Endothelial cell (in vitro differentiated cells): ENCODE measurements at regions not wholly inside any gene's neighbourhood (a gene's known extent, or its start where the extent isn't known, plus 50 kb on each side); places are given as distances from the start of the nearest gene placed in this dataset.

Source experiments
- DNase-seq: peaks from one replicate; pipeline ENCODE4 v3.0.0; 2021; ENCODE audit warnings: low spot score
- H3K27ac Mint-ChIP-seq: one replicate; pipeline ENCODE4 v1.8.0; 2021; ENCODE audit warnings: mixed read lengths, inconsistent platforms; ENCODE audit not compliant: unreplicated experiment
- H3K27me3 Mint-ChIP-seq: one replicate; pipeline ENCODE4 v1.8.0; 2021; ENCODE audit warnings: mild to moderate bottlenecking, moderate library complexity, mixed read lengths, inconsistent platforms; ENCODE audit not compliant: unreplicated experiment
- H3K36me3 Mint-ChIP-seq: one replicate; pipeline ENCODE4 v1.8.0; 2021; ENCODE audit warnings: mild to moderate bottlenecking, low read depth, mixed read lengths, inconsistent platforms; ENCODE audit not compliant: unreplicated experiment
- H3K4me1 Mint-ChIP-seq: one replicate; pipeline ENCODE4 v1.8.0; 2021; ENCODE audit warnings: mild to moderate bottlenecking, mixed read lengths, inconsistent platforms; ENCODE audit not compliant: unreplicated experiment
- H3K4me3 Mint-ChIP-seq: one replicate; pipeline ENCODE4 v1.8.0; 2021; ENCODE audit warnings: mild to moderate bottlenecking, mixed read lengths, inconsistent platforms; ENCODE audit not compliant: unreplicated experiment
- H3K9me3 Mint-ChIP-seq: one replicate; pipeline ENCODE4 v1.8.0; 2021; ENCODE audit warnings: mixed read lengths, inconsistent platforms; ENCODE audit not compliant: unreplicated experiment
- CTCF ChIP-seq: fragments of 200-600 bp; sonication (generic); IDR thresholded peaks from one replicate; pipeline ENCODE4 v1.5.0; 2021; ENCODE audit warnings: antibody characterized with exemption; ENCODE audit not compliant: unreplicated experiment

DNA sequence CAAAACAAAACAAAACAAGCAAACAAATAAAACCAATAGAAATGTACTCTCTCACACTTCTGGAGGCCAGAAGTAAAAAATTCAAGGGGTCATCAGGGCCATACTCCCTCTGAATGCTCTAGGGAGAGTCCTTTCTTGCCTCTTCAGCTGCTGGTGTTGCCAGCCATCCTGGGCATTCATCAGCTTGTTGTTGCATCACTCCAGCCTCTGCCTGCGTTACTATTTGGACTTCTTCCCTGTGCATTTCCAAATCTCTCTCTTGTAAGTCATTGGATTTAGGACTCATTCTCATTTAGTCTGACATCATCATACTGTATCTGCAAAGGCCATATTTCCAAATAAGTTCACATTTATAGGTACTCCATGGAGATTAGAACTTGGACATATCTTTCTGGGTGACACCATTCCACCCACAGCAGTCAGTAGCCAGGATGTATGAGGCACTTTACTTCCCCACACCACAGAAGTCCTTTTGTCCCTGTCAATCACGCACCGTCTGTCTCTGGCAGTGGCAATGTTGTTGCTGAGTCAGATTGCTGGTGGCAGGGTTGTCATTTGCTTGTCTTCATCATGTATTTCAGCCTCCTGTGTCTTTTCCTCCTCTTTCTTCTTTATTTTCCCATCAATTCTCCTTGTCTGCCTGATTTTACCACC is 151.0 kb upstream of the KCNJ6 start:
- Mint-ChIP-seq H3K9me3 (no peaks in the 10 kb centered on the region), H3K4me1 (no peaks in the 10 kb centered on the region), H3K36me3 (no peaks in the 10 kb centered on the region), H3K4me3 (no peak overlapping the region), H3K27me3 (no peaks in the 10 kb centered on the region), H3K27ac (no peak overlapping the region)
- no peak for TF ChIP-seq CTCF
- DNase-seq: no peak

- no peak for DNase-seq
- Mint-ChIP-seq H3K27ac (no peak overlapping the region), H3K27me3 (no peaks in the 10 kb centered on the region), H3K9me3 (no peaks in the 10 kb centered on the region), H3K36me3 (no peaks in the 10 kb centered on the region), H3K4me1 (no peaks in the 10 kb centered on the region), H3K4me3 (no peak overlapping the region)
- TF ChIP-seq CTCF: no peak
Observed at GRCh38 chr21:38072489-38072888, 156.2 kb upstream of the KCNJ6 start.

- H3K27ac Mint-ChIP-seq: no peak overlapping the region
- no peaks in the 10 kb centered on the region for H3K36me3 Mint-ChIP-seq
- no peak for TF ChIP-seq CTCF
- H3K4me3 Mint-ChIP-seq: no peak overlapping the region
- no peak for DNase-seq
- no peaks in the 10 kb centered on the region for H3K27me3 Mint-ChIP-seq
- peaks cover 4% of the 10 kb centered on the region for H3K4me1 Mint-ChIP-seq
- H3K9me3 Mint-ChIP-seq: no peaks in the 10 kb centered on the region
Observed at GRCh38 chr21:38075833-38076587, 159.8 kb upstream of the KCNJ6 start.

DNA sequence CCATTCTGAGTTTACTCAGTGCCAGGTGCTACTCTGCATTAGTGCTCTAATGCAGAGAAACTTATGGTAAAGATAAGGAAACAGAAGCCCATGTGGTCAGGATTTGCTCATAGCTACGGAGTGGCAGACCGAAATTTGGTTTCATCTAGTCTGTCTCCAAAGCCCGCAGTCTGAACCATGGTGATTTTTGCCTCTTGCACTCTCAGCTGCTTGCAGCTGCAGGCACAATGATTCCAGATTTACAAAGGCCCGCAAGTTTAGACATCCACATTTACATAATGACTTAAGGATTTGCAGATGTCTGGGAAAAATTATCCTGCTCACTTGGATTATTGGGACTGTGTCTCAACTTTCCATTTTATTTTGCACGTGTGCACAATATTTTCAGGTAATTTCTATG is 161.3 kb upstream of the KCNJ6 start:
- Mint-ChIP-seq H3K9me3 (no peaks in the 10 kb centered on the region), H3K4me1 (peaks cover 4% of the 10 kb centered on the region), H3K4me3 (no peak overlapping the region), H3K27me3 (no peaks in the 10 kb centered on the region), H3K27ac (no peak overlapping the region), H3K36me3 (no peaks in the 10 kb centered on the region)
- TF ChIP-seq CTCF: no peak
- no peak for DNase-seq

DNA sequence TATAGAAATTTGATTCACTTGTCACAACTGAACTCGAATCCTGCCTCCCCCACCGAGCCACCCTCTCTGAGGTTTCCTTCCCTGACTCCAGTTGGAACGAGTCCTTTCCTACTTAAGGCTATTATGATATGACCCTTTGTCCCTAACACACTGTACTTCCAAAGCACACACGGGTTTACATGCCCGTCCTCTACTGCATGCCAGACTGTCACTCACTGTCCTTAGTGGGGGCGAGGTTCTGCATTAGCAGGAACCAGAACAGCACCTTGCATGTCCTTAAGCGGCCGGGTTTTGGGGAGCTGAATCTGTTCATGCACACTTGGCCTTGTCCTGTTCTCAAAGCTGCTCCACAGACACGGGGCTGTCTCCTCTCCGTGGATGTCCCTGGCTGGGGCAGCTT is 164.6 kb upstream of the KCNJ6 start:
- H3K4me1 Mint-ChIP-seq: peaks cover 4% of the 10 kb centered on the region
- H3K4me3 Mint-ChIP-seq: no peak overlapping the region
- no peak overlapping the region for H3K27ac Mint-ChIP-seq

More for the DNA sequence above, 164.6 kb upstream of the KCNJ6 start:
- DNase-seq: no peak
- no peak for TF ChIP-seq CTCF
- Mint-ChIP-seq H3K27me3 (no peaks in the 10 kb centered on the region), H3K36me3 (no peaks in the 10 kb centered on the region), H3K9me3 (no peaks in the 10 kb centered on the region)
